Renal pelvis (tissue), 1 donor: ENCODE measurements at regions not wholly inside any gene's neighbourhood (a gene's known extent, or its start where the extent isn't known, plus 50 kb on each side); places are given as distances from the start of the nearest gene placed in this dataset.
A peak's percentile ranks its signal among the peaks of the same experiment; 100 is the strongest.

Source experiments
- DNase-seq: peaks from one replicate; pipeline ENCODE4 v3.0.0-alpha.2; 2013

DNA sequence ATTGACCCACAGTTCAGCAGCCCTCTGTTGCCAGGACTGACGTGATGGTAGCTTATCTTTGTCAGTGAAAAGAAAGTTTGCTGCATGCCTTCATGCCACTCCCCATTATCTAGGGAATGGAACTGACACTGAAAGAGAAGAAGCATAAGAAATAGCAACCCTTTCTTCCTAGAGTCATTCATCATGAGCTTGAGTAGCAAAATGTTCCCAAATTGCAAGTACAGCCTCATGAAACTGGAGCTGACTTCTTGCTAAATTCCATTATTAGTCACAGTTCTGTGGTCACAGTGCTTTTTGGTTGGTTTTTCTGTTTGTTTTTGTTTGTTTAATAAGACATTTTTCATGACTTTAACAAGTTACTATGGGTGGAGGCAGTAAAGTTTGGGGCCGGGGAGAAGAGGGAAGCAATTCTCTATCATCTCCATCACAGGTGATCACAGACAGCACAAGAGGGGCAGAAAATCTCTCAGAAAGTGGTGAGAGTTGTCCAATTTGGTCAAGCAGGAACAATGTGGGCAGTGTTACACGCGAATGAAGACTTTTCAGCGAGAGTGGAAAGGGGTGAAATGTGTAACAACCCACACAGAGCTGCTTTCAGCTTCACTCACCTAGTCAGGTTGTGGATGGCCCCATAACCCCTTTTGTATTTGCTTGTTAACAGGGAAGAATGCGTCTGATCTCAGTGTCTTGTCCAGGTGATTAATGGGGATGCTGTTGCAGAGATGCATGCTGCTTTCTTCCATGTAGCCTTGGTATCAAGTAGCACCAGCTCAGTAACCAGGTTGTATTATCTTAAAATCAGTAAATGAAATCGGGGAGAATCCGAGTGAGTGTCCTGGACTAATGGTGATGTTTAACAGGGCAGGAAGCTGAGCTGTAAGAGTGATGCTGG, 440.4 kb downstream of the DMRT2 start:
- peak; percentile 19 for DNase-seq

GRCh38 chr9:1492156-1492555, 442.0 kb downstream of the DMRT2 start:
- no peak for DNase-seq

GRCh38 chr9:1495282-1496030, 445.3 kb downstream of the DMRT2 start:
- peak; percentile 20 for DNase-seq

GRCh38 chr9:1505489-1505888, 455.3 kb downstream of the DMRT2 start:
- DNase-seq = no peak

DNA sequence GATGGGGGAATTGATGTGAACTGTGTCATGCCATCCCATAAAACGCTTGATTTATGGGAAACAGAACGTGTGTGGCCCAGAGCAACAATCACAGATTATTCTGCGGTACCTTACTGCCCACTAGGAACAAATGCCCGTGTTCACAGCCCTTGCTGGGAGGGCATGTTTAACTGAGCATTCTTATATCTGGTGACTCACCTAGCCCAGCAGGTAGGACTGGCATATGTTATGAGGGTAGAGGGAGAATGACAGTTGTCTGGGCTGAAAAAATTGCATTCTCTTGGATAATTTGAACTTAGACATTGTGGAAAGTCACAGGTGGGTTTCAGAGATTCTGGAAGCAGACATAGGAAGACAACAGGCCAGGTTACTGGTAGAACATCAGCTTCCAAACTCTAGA, 460.6 kb downstream of the DMRT2 start:
- no peak for DNase-seq

DNA sequence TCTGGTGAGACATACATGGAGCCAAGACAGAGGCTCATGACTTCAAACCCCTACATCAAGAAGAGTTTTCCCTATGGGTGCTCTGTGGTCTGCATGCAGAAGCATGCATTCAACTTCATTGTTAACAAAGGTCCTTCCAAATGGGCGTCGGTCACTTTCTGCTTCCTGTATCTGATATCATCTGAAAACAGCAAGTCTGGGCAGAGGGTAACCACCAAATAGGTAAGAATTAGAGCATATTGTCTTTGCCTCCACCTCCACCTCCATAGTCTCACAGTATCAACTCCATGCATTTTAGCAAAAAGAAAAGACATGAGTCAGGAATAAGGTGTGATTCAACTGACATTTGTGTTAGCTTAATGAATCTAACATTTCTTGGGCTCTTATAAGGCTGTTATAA, 462.9 kb downstream of the DMRT2 start:
- no peak for DNase-seq

GRCh38 chr9:1514250-1514649, 464.1 kb downstream of the DMRT2 start:
- DNase-seq = no peak

GRCh38 chr9:1514776-1515363, 464.7 kb downstream of the DMRT2 start:
- DNase-seq = no peak

DNA sequence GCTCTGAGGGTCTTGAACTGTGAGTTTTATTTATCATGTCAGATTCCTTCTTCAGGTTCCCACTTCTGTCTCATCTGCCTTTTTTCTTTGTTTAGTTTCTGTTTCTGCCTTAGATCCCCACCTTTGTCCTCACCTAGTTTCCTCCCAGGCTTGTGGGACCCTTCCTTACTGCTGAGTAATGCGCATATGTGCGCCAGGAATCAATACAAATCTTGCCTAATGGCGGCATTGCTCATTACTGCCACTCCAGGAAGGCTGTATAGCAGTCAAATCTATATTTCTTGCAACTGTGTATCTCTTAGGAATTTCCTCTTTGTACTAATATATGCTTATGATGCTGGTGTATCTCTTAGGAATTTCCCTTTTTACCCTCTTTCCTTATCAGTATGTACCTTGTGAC, 465.4 kb downstream of the DMRT2 start:
- DNase-seq = no peak

- DNase-seq = no peak
Observed at GRCh38 chr9:1521547-1521946, 471.4 kb downstream of the DMRT2 start.

DNA sequence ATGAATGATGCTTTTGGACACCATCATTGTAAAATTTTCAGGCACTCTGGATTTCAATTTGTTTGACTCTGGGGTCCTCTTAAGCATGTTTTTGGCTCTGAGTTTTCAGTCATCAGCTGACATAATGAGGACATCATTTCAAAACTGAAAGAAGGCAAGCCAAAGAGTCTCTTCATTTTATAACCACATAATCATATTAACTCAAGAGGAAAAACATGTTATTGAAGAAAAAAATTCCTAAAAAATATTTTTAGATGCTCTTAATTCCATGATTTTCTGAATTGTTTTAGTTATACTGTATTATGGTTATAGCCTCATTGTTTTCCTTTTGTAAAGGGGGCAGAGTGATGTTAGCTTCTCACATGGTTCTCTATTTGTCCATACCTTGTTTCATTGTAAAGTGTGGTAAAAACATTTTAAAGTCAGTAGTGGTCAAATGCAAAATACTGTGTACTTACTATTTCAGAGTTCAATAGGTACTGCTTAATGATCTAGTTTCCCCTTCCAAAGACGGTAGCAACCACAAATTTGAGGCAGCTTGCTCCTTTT, 472.1 kb downstream of the DMRT2 start:
- DNase-seq = no peak

- no peak for DNase-seq
Observed at GRCh38 chr9:1528456-1528855, 478.3 kb downstream of the DMRT2 start.

DNA sequence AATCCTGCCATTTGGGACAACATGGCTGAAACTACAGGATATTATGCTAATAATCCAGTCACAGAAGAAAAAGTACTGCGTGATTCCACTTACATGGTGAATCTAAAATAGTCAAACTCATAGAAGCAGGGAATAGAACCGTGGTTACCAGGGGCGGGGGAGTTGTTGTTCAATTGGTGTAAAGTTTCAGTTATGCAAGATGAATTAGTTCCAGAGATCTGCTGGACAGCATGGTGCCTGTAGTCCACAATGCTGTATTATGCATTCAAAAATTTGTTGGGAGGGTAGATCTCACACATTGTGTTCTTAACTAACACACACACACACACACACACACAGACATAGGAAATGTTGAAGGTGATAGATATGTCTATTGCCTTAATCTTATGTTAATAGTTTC, 480.5 kb downstream of the DMRT2 start:
- DNase-seq = no peak

GRCh38 chr9:1531424-1531823, 481.3 kb downstream of the DMRT2 start:
- DNase-seq = no peak

DNA sequence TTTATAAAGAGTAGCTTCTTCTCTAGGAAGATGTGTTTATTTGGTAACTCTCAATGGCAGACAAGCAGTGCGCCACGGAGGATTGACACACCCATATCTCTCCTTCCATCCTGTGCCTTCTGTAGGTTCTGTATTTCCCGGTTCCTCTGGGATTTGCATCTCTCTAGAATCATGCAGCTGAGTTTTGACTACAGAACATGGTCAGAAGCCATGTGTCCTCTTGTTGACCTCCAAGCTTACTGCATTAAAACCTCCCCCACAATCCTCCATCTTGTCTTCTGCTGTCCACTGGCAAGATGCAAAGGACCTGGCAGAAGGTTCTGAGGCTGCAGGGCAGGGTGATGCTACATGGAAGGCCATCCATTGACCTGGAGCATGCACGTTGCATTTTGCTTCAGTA, 482.0 kb downstream of the DMRT2 start:
- DNase-seq = no peak

DNA sequence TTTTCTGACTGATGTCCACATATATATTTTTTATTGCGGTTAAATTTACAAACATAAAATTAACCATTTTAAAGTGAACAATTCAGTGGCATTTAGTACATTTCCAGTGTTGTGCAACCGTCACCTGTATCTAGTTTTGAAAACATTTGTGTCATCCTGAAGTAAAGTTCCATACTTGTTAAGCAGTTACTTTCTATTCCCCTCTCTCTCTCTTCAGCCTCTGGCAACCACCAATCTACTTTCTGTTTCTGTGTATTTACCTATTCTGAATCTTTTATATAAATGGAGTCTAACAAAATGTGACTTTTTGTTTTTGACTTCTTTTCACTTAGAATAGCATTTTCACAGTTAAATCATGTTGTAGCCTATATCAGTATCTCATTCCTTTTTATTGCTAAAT, 480.1 kb upstream of the SMARCA2 start:
- no peak for DNase-seq

DNA sequence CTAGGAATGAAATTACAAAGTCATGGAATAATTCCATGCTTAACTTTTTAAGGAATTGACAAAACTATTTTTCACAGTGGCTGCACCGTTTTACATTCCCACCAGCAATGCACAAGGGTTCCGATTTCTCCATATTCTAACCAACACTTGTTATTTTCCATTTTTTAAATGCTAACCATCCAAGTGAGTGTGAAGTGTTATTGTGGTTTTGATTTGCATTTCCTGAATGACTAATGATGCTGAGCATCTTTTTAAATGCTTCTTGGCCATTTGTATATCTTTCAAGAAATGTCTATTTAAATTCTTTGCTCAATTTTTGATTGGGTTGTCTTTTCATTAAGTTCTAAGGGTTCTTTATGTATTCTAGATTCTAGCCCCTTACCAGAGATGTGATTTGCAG, 479.5 kb upstream of the SMARCA2 start:
- DNase-seq = no peak

DNA sequence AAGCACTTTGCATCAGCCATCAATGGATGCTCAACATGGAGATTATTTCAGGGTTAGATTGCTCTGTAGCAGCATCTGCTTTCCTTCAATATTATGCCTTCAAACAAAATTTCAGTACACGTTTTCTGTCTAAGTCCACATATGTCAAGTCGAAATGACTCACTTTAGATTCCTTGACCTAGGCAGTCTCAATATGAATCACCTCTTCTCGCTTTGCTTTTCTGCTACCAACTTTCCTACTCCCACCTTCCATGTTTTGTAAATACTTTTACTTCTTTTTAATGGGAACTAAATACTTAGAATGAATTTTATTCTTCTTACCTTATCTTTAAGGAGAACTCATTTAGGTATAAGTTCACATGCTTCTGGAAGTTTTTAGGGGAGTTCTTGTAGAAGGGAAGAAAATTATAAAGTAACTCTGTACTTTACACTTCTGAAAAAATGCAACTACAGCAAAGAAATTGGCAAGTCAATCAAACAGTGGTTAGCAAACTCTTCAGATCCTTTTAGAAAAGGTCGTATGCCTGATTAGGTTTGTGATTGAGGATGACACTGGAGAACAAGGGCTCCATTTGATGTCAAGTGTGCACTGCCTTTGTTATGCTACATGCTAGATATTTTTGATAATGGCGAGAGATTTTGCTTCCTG, 478.5 kb upstream of the SMARCA2 start:
- no peak for DNase-seq

DNA sequence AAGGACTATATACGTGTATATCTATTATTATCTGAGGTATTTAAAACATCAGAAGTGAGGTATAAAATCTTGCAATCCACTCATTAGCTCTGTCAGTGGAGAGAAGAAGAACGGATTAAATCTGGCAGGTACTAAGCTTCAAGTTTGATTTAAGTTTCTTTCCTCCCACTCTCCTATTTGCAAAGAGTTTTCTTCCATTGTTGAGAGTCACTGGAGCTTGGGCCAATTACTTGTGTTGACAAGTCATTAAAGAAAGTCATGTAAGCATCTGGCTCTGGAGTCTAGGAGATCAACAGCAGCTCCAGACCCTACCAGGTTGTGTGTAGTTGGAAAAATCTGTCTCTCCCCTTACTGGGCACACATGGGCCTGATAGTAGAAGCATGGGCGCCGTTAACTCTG, 476.8 kb upstream of the SMARCA2 start:
- DNase-seq = peak; percentile 20

DNA sequence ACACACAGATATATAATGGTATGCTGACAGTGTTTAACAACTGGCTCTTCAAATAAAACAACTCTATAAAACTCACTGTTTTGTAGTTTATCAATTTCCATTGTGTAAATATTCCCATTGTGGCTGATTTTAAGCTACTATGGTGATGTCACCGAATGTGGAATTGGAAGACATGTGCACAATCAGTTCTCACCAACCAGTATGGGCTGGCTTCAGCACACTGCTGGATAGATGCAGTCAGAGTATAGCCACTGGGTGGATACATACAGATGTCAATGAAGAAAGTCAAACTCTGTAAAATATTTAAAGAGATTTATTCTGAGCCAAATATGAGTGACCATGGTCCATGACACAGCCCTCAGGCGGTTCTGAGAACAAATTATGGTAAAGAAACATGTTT, 475.9 kb upstream of the SMARCA2 start:
- DNase-seq = no peak

- DNase-seq = no peak
Observed at GRCh38 chr9:1550636-1551035, 464.5 kb upstream of the SMARCA2 start.
